ENCODE measurements at regions not wholly inside any gene's neighbourhood (a gene's known extent, or its start where the extent isn't known, plus 50 kb on each side); places are given as distances from the start of the nearest gene placed in this dataset.
A peak's percentile ranks its signal among the peaks of the same experiment; 100 is the strongest.

DNA sequence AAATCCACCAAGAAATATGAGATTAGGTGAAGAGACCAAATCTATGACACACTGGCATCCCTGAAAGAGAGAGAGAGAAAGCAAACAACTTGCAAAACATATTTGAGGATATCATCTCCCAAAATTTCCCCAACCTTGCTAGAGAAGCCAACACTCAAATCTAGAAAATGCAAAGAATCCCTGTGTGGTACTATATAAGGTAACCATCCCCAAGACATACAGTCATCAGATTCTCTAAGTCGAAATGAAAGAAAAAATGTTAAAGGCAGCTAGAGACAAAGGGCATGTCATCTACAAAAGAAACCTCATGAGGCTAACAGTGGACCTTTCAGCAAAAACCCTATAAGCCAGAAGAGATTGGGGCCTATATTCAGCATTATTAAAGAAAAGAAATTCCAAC is 622.1 kb upstream of the LMCD1 start:
- Histone ChIP-seq H3K9me3 (replicated peaks; ENCODE audit: control insufficient read depth, insufficient read depth, low read length) (no peaks in the 10 kb centered on the region), H3K27me3 (ENCODE audit: control insufficient read depth in 2 of 2, insufficient read depth in 2 of 2, low read length in 2 of 2) (no peaks in the 10 kb centered on the region), H3K9ac (replicated peaks; ENCODE audit: extremely low read depth, insufficient read depth, low read length) (no peak overlapping the region), H3K36me3 (ENCODE audit: control insufficient read depth in 2 of 2, extremely low read depth in 1 of 2, insufficient read depth in 2 of 2, low read length in 2 of 2) (no peaks in the 10 kb centered on the region), H3K4me3 (replicated peaks in 1 of 3; ENCODE audit: insufficient read depth in 1 of 3, low read depth in 1 of 3, low read length in 3 of 3) (no peak overlapping the region), H3K27ac (ENCODE audit: insufficient read depth, low read depth, low read length) (no peak overlapping the region), H3K79me2 (ENCODE audit: control insufficient read depth, insufficient read depth, low read length) (no peaks in the 10 kb centered on the region), H3K9me1 (replicated peaks; ENCODE audit: control insufficient read depth, extremely low read depth, insufficient read depth, low read length) (no peaks in the 10 kb centered on the region), H3K4me1 (ENCODE audit: control insufficient read depth, extremely low read depth, insufficient read depth, low read length) (peaks cover 33% of the 10 kb centered on the region), H4K20me1 (replicated peaks; ENCODE audit: control insufficient read depth, extremely low read depth, insufficient read depth, low read length) (no peaks in the 10 kb centered on the region), H3K4me2 (ENCODE audit: insufficient read depth, low read length) (no peak overlapping the region), H2AFZ (ENCODE audit: low read depth, low read length) (no peak overlapping the region)
- dilution Hi-C loops (cut with MboI; ENCODE audit: extremely low pct_ligation_motif_present, low sequenced_read_pairs) = no loop called here
- no TSS peak for BruUV-seq (replicated peaks)
- DNase-seq (ENCODE audit: low read depth, low spot score) (no peak), FAIRE-seq (peak; percentile 8)
- intact Hi-C loops (cut with micrococcal nuclease) = loop anchor here (5.0 to 10.0 kb wide), 3 partner anchors 497 to 685 kb away; partner anchors contain the start of gene LMCD1
- CTCF ChIA-PET = no interaction called here
- POLR2A ChIA-PET = no interaction called here
- TF ChIP-seq, protein P1, sequence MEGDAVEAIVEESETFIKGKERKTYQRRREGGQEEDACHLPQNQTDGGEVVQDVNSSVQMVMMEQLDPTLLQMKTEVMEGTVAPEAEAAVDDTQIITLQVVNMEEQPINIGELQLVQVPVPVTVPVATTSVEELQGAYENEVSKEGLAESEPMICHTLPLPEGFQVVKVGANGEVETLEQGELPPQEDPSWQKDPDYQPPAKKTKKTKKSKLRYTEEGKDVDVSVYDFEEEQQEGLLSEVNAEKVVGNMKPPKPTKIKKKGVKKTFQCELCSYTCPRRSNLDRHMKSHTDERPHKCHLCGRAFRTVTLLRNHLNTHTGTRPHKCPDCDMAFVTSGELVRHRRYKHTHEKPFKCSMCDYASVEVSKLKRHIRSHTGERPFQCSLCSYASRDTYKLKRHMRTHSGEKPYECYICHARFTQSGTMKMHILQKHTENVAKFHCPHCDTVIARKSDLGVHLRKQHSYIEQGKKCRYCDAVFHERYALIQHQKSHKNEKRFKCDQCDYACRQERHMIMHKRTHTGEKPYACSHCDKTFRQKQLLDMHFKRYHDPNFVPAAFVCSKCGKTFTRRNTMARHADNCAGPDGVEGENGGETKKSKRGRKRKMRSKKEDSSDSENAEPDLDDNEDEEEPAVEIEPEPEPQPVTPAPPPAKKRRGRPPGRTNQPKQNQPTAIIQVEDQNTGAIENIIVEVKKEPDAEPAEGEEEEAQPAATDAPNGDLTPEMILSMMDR (IDR thresholded peaks at IDR 0.05; ENCODE audit: extremely low read depth in 1 of 2, insufficient read depth in 1 of 2, low read depth in 1 of 2, low read length in 2 of 2) = no peak
- TF ChIP-seq POLR2A (IDR thresholded peaks at IDR 0.05; ENCODE audit: low read depth, low read length) (no peak), EZH2 (IDR thresholded peaks at IDR 0.05; ENCODE audit: borderline replicate concordance, low read depth, low read length, severe bottlenecking) (no peak), JUN (IDR thresholded peaks at IDR 0.05; ENCODE audit: borderline replicate concordance, insufficient read depth, insufficient read length, low read depth) (no peak), POLR2AphosphoS5 (IDR thresholded peaks at IDR 0.05; ENCODE audit: insufficient read depth, low read depth, low read length) (no peak), FOS (IDR thresholded peaks at IDR 0.05; ENCODE audit: borderline replicate concordance, insufficient read depth, low read length) (no peak), GATA2 (IDR thresholded peaks at IDR 0.05; ENCODE audit: insufficient read depth, insufficient read length, low read depth, low read length) (no peak), MYC (IDR thresholded peaks at IDR 0.05; ENCODE audit: low read depth, low read length) (no peak)
- TF ChIP-seq, protein P2, sequence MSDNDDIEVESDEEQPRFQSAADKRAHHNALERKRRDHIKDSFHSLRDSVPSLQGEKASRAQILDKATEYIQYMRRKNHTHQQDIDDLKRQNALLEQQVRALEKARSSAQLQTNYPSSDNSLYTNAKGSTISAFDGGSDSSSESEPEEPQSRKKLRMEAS (IDR thresholded peaks at IDR 0.05; ENCODE audit: insufficient read depth, insufficient read length) = no peak

Measured in endothelial cell of umbilical vein (primary cell).